HTR-8/SVneo (cell line): ENCODE measurements at regions not wholly inside any gene's neighbourhood (a gene's known extent, or its start where the extent isn't known, plus 50 kb on each side); places are given as distances from the start of the nearest gene placed in this dataset.

ENCODE experiments used
- DNase-seq: peaks from one replicate; pipeline ENCODE4 v3.0.0; 2011; ENCODE audit warnings: low spot score, mixed read lengths; ENCODE audit not compliant: insufficient read length
- FAIRE-seq: peaks from 2 replicates; lab custom pipeline; 2011; peaks lifted over from hg19 to GRCh38; lab: Jason Lieb, UNC

DNA sequence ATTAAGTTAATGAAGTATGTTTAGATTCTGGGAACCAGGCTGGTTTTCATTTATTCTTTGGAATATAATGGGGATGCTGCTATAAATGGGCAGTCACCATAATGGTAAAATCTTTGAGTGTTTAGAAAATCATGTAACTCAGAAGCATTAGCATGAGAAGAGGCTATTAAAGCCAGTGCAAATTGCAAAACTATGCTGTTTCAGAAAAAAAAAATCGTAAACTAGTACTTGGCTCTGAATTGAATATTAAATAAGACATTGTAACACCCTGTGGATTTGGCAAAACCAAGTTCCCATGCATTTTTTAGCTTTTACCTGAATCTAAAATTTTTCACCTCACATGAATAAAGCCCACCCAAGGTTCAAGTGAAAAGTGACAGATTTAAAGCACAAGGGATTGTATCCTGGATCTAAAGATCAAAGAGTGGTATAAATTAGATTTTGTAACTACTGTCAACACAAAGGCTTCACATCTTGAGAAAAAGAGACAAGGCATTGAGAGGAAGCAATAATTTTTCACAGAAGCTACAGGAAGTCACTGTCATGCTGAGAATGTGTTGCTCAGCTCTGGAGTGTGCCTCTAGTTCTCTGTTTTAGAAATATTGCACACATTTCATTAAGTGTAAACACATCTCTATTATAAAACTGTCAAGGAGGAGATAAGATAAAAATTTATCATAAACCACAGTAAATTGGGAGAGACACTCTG lies 142.2 kb downstream of the ABCA8 start:
- FAIRE-seq: no peak

DNA sequence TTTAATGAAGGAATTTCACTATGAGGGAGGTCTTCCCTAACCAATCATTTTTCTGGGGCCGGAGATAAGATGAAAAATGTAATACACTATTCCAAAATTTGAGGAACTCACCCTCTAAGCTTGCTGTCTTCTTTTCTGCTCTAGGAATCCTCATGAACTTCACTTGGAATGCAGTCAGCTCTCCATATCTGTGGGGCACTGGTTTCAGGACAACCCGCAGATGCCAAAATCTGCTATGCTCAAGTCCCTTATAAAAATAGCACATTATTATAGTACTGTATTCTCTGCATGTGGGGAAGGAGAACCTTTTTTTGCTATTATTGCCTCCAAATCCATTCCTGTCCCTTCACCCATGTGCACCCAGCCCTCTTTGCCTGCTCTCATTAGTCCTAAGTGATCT lies 146.0 kb downstream of the ABCA8 start:
- DNase-seq (no peak), FAIRE-seq (no peak)

More for the DNA sequence above, 142.2 kb downstream of the ABCA8 start:
- peak; percentile 23 for DNase-seq

DNA sequence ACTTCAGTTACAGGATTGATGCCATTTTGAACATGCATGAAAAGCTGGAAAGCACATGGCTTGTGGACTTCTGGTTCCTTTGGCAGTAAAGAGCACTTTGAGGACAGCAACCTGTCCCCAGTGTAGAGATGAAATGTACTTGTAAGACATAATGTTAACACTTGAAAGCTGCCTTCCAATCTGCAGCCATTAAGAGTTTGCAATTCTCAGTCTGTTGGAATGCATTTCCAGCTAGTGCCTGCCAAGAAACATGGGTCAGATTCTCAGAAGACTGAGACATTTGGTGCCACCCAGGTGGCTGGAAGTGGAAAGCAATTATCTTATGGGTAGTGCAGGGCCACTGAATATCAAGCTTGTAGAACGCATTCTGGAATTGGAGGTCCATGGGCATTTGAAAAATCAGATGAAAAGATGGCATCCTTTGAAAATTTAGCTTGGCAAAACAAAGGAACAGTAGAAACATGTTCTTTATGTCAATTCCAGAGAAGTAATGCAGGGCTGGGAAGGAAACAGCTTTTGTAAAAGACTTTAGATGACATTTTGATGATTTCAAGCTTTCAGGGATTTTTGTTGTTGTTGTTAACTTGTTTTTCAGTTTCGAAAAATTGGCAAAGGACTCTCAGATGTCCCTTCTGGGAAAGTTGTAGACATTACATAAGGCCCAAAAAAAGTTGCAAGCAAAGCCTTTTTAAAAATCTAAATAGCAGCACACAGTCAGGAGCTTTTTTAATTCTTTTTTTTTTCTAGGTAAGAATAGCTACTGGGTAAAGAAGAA lies 147.0 kb downstream of the ABCA8 start:
- no peak for DNase-seq
- FAIRE-seq: no peak

DNA sequence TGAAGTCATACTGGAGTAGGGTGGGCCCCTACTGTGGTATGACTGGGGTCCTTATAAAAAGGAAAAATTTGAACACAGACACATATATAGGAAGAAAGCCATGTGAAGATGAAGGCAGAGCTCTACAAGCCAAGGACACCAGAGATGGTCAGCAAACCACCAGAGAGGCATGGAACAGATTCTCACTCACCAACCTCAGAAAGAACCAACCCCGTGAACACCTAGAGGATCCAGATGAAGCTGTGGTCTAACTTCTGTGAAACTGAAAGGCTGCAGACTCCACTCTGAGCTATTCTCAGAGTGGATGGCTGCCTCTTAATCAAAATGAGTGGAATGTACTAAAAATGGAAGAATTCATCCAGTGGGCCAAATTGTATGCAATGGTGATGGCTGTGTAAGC lies 149.6 kb downstream of the ABCA8 start:
- FAIRE-seq: no peak
- no peak for DNase-seq

DNA sequence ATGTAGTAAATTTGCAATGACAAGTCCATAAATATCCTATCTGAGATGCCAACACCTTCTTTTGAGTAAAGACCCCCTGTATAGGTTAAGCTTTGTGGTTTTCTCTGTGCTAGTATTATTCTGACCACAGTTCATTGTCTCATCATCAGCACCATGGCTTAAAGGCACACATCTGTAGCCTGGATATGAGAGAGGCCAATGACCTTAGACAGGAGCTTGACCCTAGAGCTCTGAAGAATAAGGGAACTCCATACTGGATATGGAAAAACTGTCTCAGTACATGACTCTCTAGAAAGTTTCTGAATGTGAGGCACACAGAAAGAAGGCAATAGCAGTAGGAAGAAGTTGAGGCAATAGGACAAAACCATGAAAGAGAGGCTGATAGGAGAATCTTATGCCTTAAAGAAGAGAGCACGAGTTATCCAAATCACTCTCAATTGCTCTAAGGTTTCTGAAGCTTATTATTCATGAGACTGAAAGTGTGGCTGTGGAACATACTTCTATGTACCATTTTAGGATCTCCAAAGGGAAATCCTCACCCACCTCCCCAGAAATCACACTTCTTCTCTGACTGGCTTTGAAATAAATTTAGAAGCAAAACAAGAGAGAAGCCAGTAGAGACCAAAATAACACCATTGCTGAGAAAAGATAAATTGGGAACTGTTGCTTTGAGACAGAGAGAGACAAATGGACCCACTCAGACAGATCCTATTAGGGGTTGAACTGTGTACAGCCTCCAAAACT lies 150.2 kb downstream of the ABCA8 start:
- DNase-seq (no peak), FAIRE-seq (peak; percentile 16)

DNA sequence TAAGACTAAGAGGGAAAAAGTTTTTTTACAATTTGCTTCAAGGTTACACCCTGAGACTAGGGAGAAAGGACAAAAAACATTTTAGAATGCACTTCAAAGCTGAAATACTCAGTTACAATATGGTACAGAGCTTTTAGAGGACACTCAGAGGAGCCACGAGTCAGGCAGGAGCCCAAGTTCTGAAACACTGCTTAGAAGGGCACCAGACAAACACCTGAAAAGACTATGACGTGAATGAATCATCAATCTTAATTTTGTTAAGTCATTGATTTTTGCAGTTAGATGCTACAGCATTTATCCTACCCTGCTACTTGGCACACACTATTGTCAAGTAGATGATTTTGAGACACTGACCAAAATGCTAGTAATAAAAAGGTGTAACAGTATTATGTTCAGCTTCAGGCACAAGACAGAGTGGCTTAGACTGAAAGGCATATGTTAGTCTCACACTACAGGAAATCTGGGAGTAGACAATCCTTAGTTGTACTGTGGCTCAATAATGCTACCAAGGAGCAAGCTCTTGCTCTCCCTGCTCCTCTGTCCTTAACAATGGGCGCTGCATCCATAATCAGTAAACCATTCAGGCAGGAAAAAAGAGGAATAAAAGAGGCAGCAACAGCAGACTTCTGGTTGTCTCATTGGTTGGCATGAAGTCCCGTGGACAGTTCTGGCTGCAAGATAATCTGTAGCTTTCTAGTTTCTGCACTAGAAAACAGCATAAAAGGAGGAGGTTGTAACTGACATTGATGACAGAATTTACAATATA lies 151.8 kb downstream of the ABCA8 start:
- FAIRE-seq: peak; percentile 46

DNA sequence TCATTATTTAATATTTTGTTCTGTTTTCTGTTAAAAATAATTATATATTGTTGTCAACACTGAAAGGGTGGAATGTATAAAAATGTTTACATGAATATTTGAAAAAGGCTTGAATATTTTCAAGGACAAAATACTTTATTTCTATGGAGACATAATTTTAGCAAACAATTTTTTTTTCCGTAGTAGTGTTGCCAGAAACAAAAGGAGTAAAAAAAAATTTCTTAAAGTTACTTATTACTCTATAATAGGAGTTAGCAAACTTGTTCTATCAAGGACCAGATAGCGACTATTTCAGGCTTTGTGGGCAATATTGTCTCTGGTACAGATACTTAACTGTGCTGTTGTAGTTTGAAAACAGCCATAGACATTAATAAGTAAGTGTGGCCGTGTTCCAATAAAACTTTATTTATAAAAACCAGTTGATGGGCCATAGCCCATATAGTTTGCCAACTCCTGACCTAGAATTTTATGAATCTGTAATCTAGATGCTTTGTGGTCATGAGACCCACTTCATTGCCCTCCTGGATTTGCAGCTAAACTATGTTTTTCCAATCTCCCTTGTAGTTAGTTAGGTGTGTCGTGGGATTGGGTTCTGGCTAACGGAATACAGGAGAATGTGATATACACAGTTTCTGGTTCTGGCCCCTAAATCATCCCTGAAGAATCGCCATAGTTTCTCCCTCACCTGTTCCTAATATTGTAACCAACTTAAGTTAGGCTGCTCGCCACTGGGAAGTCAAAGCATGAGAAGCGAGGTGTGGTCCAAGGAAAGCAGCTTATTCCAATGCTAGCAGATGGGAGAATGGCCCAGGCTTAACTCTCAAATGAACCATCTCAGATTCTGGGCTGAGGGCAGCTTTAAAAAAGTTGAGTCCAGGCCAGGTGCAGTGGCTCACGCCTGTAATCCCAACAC lies 153.6 kb downstream of the ABCA8 start:
- no peak for FAIRE-seq

More for the DNA sequence above, 151.8 kb downstream of the ABCA8 start:
- DNase-seq: no peak

DNA sequence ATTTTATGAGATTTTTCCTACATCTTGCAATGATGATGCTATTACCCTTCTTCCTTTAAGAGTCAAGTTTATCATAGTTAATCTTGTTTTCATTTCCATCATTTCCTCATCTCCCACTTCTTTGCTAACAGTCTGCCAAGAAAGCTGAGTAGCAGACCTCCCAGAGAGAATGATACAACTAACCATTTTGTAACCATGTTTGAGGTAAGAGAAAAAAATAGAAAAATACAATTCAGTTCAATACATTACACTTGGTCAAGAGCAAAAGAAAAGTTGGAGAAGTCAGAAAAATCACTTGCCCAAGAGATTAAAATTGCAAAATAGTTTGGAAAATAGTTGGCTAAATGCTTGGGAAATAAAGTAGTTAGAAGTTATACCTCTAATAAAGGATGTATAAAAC lies 154.4 kb downstream of the ABCA8 start:
- FAIRE-seq (no peak), DNase-seq (no peak)

More for the DNA sequence above, 153.6 kb downstream of the ABCA8 start:
- no peak for DNase-seq

DNA sequence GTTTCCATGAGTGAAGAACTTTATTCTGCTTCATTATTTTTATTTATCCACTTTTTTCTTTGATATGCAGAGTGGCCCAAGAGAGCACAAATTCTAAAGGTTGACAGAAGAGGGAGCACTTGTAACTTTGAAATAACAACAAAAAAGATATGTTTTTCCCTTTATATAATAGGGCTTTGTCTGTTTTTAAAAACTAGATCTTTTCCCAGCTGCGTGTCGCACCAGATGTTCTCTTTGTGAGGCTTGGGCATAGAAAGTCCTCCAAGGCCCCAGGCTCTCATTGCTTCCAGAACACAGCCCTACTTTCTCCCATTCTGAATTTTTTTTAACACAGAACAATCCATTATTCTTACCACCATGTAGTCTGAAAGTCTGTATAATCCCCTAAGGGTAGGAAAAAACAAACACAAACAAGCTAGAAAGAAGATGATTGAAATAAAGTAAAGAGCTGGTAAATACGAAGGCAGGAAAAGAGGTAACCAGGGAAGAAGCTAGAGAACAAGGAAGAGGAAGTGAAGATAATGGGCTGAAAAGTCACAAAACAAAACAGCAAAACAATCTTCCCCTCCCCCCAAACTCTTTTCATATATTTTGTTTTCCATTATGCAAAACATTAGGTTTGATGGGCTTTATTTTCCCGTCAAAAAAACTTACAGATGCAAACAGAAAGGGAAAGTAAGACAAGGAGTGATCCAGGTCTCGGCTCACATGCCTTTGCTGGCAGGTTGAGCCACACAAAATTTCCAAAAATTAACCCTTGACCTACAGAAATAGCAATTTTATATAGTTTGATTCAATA lies 160.4 kb downstream of the ABCA8 start:
- FAIRE-seq (no peak), DNase-seq (no peak)

DNA sequence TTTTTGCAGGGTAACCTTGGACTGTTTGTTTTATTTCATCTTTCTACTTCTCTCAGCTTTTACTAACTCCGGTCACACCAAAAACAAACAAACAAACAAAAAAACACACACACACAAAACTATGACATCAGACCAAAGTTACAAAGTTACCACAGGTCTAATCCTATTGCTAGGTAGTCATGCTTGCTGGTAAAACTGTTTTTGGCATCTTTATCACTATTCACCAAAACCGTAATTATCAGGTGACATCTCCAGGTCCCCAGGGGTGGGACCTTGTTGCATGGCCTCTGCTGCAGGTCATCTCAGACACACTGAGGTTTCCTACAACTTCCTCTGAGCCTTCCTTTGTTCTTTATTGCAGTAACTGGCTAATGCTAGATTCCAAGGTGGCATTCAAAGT lies 162.3 kb downstream of the ABCA8 start:
- FAIRE-seq: no peak
- DNase-seq: no peak

DNA sequence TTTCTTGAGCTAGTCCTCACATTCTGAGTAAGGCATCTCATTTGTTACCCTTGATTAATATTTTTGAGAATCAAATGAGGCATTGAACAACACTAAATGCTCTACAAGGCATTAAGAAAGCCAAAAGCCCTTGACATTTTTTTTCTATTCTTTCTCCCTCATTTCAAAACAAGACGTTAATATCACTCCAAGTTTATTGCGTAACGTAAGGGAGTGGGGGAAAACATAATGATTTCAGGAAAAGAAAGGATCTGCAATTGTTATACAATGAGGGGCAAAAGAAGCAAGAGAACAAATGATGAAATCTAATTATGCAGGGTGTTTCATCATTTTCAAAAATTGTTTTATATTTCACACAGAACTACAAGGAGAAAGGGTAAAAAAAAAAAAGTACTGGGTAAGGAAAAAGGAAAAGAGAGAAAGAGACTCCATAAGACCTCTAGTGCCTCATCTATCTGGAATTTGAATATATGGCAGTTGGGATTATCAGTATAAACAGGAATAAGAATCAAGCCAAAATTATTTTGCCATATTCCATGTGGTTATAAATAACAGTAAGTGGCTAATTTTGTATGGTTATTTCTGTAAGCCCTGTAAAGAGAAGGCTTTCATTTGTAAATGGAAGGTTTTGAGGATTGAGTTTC lies 163.0 kb downstream of the ABCA8 start:
- FAIRE-seq: no peak
- DNase-seq: no peak

DNA sequence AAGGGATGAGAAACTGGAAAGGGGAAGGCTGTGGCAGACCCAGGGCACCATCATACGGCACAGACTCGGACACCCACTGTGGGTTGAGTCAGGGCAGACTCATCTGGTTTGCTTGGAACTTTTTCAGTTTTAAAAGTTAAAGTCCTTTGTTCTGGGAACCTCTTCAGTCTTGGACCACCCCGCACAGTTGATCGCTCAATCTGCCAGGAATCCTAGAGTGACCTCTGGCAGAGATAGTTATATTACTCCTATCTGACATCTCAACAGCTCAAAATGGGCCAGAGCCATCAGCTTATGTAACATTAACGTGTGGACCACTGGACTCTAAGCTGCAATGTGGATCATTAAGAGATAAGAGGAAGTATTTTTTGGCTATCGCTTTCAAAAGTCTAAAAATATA lies 164.3 kb downstream of the ABCA8 start:
- DNase-seq (no peak), FAIRE-seq (no peak)

DNA sequence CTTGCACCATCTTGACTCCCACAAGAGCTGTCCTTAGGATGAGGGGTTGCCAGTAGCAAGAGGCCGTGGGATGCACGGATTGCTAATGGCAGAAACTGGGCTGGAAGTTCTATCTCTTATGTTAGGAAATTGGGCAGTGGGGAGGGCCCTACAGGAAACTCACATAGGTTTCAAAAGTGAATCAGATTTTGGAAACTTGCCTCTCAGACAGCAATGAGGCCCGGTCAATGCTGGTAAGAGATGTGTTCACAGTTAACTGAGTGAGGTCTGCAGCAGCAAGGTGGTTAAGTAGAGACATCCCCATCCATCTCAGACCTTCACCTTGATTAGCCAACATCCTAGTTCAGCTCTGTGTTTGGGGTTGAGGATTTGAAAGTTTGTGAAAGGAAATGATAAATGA lies 164.7 kb downstream of the ABCA8 start:
- DNase-seq (no peak), FAIRE-seq (peak; percentile 48)

DNA sequence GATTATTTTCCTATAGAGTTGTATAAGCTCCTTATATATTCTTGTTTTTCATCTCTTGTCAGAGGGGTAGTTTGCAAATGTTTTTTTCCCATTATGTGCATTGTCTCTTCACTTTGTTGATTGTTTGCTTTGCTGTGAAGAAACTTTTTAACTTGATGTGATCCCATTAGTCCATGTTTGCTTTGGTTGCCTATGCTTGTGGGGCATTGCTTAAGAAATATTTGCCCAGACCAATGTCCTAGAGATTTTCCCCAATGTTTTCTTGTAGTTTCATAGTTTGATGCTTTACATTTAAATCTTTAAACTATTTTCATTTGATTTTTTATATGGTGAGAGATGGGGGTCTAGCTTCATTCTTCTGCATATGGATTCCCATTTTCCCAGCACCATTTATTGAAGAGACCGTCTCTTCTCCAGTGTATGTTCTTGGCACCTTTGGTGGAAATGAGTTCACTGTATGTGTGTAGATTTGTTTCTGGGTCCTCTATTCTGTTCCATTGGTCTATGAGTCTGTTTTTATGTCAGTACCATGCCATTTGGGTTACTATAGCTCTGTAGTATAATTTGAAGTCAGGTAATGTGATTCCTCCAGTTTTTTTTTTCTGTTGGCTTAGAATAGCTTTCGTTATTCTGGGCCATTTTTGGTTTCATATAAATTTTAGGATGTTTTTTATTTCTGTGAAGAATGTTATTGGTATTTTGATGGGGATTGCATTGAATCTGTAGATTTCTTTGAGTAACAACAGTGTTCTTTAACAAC lies 165.8 kb downstream of the ABCA8 start:
- FAIRE-seq: no peak

DNA sequence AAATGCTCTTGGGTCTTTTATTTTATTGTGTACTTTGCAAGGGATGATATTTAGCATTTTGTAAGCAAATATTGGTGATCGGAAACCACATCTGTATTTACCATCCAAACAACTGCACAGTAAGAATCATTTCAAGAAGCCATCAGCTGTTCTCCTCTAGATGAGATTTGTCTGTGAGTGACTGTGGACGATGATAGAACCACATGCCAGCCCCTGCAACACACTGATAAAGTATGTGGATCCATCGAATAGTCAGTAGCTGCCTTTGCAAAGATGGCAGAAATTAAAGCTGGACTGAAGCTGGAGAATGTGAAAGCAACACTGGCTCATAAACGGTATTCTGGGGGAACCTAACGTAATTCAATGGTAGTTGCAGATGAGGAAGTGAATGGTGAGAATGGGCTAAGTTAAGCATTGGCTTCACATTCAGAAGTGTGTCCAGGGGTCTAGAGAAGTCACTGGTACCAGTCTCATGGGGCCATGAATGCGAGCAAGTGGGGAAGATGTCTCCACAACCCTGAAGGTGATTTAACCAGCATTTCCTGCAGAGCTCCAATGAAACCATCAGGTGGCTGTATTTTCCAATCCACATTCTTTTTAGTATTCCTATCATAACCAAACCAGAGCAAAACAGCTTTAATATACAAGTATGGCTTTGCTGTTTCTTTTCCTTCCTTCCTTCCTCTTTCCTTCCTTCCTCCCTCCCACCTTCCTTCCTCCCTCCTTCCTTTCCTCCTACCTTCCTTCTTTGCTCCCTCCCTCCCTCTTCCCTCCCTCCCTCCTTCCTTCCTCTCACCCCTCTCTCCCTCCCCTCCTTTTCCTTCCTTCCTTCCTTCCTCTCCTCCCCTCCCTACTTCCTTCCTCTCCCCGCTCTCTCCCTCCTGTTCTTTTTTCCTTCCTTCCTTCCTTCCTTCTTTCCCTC lies 169.4 kb downstream of the ABCA8 start:
- DNase-seq: no peak
- FAIRE-seq: no peak

More for the DNA sequence above, 165.8 kb downstream of the ABCA8 start:
- DNase-seq: no peak

DNA sequence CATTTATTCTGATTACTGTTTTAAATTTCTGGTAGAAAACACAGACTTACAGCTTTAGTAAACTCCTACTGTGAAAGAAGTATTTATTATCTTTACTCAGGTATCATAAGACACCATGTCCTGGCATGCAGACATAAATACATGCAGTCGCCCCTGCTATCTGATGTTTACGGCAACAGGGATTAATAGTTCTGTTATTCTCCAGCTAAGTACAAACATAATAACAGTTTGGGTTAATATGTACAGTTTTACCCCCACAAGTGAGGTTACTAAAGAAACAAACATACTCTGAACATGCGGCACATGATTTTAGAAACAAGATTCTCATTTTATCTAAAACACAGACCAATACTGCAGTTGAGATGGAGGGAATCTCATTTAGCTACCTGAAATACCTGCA lies 170.8 kb downstream of the ABCA8 start:
- no peak for FAIRE-seq

More for the DNA sequence above, 170.8 kb downstream of the ABCA8 start:
- DNase-seq: no peak
